ENCODE measurements at regions not wholly inside any gene's neighbourhood (a gene's known extent, or its start where the extent isn't known, plus 50 kb on each side); places are given as distances from the start of the nearest gene placed in this dataset.

- no peak for TF ChIP-seq CHD7 (IDR thresholded peaks at IDR 0.05; ENCODE audit: insufficient replicate concordance, low read length)
- no peak for TF ChIP-seq RNF2 (IDR thresholded peaks at IDR 0.05; ENCODE audit: borderline replicate concordance, low read depth, low read length, missing control alignments, poor library complexity, severe bottlenecking)
- TF ChIP-seq MAX (IDR thresholded peaks at IDR 0.05): no peak
- TF ChIP-seq BACH1 (IDR thresholded peaks at IDR 0.05; ENCODE audit: low read length): no peak
- no peak for TF ChIP-seq BRCA1 (IDR thresholded peaks at IDR 0.05; ENCODE audit: low read depth, low read length)
- no peak for TF ChIP-seq RAD21 (IDR thresholded peaks at IDR 0.05 in 1 of 2, conservative IDR thresholded peaks at IDR 0.05 in 1 of 2; ENCODE audit: low read depth in 2 of 2, low read length in 2 of 2)
- no peak for TF ChIP-seq RXRA (IDR thresholded peaks at IDR 0.05; ENCODE audit: insufficient read depth, low read depth, low read length)
- TF ChIP-seq CEBPB (IDR thresholded peaks at IDR 0.05; ENCODE audit: low read depth, low read length): no peak
- TF ChIP-seq SUZ12 (IDR thresholded peaks at IDR 0.05; ENCODE audit: low read length): no peak
- no peak for TF ChIP-seq JUND (IDR thresholded peaks at IDR 0.05; ENCODE audit: low read length)
These were observed 394.3 kb upstream of the ADGRL2 start (continued) for GRCh38 chr1:81406292-81406999.

Data from H1 (cell line).